GM11168 (cell line): ENCODE measurements at regions not wholly inside any gene's neighbourhood (a gene's known extent, or its start where the extent isn't known, plus 50 kb on each side); places are given as distances from the start of the nearest gene placed in this dataset.

Experiments used
- in situ Hi-C: fragments of 300-500 bp; cut with MboI; formaldehyde crosslinking; loops from one replicate; pipeline ENCODE4 v1.12.0; 2022; ENCODE audit warnings: low sequenced_read_pairs; ENCODE audit not compliant: unreplicated experiment

- in situ Hi-C loops: no loop called here
Measured at GRCh38 chr20:2231701-2232100, 64.1 kb upstream of the TGM3 start.

DNA sequence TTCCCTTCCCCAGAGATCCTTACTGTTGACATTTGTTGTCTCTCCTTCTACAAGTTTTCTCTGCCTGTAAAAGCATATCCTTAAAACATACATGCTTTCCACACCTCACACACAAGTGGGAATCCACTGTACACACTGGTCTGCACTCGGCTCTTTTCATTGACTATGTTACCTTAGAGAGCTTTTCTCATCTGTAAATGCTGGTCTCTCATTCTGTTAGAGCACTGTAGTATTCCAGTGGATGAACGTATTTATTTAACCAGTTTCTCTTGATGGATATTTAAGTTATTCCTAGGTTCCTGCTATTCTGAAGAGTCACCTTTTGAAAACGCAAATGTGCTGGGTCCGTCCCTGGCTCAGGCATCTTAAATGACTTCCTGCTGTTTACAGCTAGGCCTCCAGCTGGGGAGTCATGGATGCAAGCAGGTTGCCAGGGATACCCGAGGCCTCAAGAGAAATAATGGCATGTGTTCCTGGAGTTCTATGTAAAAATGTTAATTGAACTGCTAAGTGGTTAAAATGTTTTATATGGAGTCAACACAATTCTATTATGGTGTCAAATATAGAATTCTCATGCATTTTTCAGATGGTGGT, 61.1 kb upstream of the TGM3 start:
- in situ Hi-C loops: no loop called here

DNA sequence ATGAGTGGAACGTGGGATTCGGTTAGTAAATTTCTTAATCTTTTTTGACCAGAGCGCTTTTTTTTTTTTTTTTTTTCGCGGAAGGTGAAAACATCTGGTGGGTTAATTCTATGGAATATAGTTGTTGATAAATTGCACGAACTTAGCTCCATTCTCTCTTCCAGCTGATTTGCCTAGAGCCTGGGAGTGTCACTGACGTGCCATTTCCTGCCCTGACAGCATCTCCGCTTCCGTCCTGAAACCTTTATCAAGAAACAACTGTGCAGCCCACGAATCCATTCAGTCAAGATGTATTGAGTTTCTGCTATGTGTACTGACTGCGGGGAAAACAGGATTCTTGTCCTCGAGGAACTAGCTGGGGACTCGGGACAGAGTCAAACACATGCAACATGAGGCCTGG, 59.5 kb upstream of the TGM3 start:
- in situ Hi-C loops: no loop called here

- in situ Hi-C loops: no loop called here
Measured at GRCh38 chr20:2237059-2237458, 58.7 kb upstream of the TGM3 start.

- in situ Hi-C loops: no loop called here
Measured at GRCh38 chr20:2238601-2239000, 57.2 kb upstream of the TGM3 start.

DNA sequence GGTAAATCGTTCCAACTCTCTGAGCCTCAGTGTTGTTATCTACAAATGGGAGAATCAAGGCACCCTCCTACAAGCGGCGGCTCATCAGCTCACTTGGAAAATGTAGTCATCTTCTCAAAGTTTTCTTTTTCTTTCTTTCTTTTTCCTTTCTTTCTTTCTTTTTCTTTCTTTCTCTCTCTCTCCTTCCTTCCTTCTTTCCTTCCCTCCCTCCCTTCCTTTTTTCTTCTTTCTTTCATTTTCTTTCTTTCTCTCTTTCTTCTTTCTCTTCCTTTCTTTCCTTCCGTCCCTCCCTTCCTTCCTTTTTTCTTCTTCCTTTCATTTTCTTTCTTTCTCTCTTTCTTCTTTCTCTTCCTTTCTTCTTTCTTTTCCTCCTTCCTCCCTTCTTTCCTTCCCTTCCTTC, 55.0 kb upstream of the TGM3 start:
- in situ Hi-C loops: no loop called here

DNA sequence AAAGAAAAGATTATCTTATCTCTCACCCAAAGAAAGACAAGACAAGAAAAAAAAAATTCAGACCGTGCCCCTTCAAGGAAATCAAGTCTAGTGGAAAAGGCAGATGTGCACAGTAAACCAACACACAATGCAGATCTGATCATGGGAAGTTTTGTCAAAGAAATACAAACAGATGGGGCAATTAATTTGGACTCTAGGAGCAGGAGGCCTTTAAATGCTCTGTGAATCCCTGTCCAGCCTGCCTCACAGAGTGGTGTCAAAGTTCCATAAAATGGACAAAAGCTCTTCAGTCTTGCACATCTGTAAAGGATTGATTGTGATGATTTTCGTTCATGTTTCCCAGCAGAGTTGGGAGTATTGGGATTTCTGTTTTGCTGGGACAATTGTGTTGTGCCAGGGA, 53.1 kb upstream of the TGM3 start:
- in situ Hi-C loops: no loop called here

GRCh38 chr20:2244523-2244922, 51.3 kb upstream of the TGM3 start:
- in situ Hi-C loops: no loop called here

- in situ Hi-C loops: no loop called here
Measured at GRCh38 chr20:2244993-2245392, 50.8 kb upstream of the TGM3 start.

DNA sequence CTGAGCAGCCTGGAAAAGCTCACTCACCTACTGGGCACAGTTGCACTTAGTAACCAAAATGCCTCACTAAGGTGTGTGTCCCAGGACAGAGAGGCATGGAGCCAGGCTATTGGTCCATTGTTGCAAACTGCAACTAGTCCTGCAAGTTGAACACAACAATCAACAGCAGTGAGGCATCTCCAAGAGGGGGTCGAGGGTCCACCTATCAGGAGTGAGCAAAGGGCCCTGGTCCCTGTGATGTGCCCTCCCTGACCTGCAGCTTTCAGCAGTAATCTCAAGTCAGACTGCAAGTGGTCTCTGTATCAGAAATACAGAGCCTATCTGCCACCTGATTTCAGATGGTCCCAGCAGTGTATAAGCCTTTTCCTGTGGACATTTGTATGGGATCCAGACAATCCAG, 50.2 kb upstream of the TGM3 start:
- in situ Hi-C loops: no loop called here
